Activated naive CD8-positive, alpha-beta T cell (primary cell): ENCODE measurements at regions not wholly inside any gene's neighbourhood (a gene's known extent, or its start where the extent isn't known, plus 50 kb on each side); places are given as distances from the start of the nearest gene placed in this dataset.

ENCODE experiments used
- H3K27ac Mint-ChIP-seq: one replicate; pipeline ENCODE4 v1.8.0; 2021; ENCODE audit warnings: mixed read lengths
- H3K27me3 Mint-ChIP-seq: one replicate; pipeline ENCODE4 v1.8.0; 2021; ENCODE audit warnings: mixed read lengths
- H3K36me3 Mint-ChIP-seq: one replicate; pipeline ENCODE4 v1.8.0; 2021; ENCODE audit warnings: mixed read lengths
- H3K4me1 Mint-ChIP-seq: one replicate; pipeline ENCODE4 v1.8.0; 2021; ENCODE audit warnings: low read depth, mixed read lengths
- H3K4me3 Mint-ChIP-seq: one replicate; pipeline ENCODE4 v1.8.0; 2021; ENCODE audit warnings: mild to moderate bottlenecking, mixed read lengths
- H3K9me3 Mint-ChIP-seq: one replicate; pipeline ENCODE4 v1.8.0; 2021; ENCODE audit warnings: low read depth, mixed read lengths

GRCh38 chr6:109282756-109283155 is 99.5 kb downstream of the CD164 start:
- no peaks in the 10 kb centered on the region for H3K9me3 Mint-ChIP-seq
- H3K36me3 Mint-ChIP-seq: no peaks in the 10 kb centered on the region
- no peak overlapping the region for H3K4me3 Mint-ChIP-seq
- no peaks in the 10 kb centered on the region for H3K4me1 Mint-ChIP-seq
- no peaks in the 10 kb centered on the region for H3K27me3 Mint-ChIP-seq
- H3K27ac Mint-ChIP-seq: no peak overlapping the region

GRCh38 chr6:109279628-109280027 is 102.6 kb downstream of the CD164 start:
- H3K27ac Mint-ChIP-seq: no peak overlapping the region
- H3K4me3 Mint-ChIP-seq: no peak overlapping the region
- H3K4me1 Mint-ChIP-seq: no peaks in the 10 kb centered on the region
- H3K36me3 Mint-ChIP-seq: no peaks in the 10 kb centered on the region
- no peaks in the 10 kb centered on the region for H3K9me3 Mint-ChIP-seq
- H3K27me3 Mint-ChIP-seq: no peaks in the 10 kb centered on the region

GRCh38 chr6:109271622-109272021 is 110.6 kb downstream of the CD164 start:
- Mint-ChIP-seq H3K4me3 (no peak overlapping the region), H3K27ac (no peak overlapping the region), H3K4me1 (no peaks in the 10 kb centered on the region), H3K9me3 (peaks cover 11% of the 10 kb centered on the region), H3K36me3 (peaks cover 10% of the 10 kb centered on the region), H3K27me3 (no peaks in the 10 kb centered on the region)

GRCh38 chr6:109269953-109270517 is 112.2 kb downstream of the CD164 start:
- no peaks in the 10 kb centered on the region for H3K27me3 Mint-ChIP-seq
- peaks cover 10% of the 10 kb centered on the region for H3K36me3 Mint-ChIP-seq
- no peak overlapping the region for H3K27ac Mint-ChIP-seq
- no peak overlapping the region for H3K4me3 Mint-ChIP-seq
- no peaks in the 10 kb centered on the region for H3K4me1 Mint-ChIP-seq
- peaks cover 11% of the 10 kb centered on the region for H3K9me3 Mint-ChIP-seq

DNA sequence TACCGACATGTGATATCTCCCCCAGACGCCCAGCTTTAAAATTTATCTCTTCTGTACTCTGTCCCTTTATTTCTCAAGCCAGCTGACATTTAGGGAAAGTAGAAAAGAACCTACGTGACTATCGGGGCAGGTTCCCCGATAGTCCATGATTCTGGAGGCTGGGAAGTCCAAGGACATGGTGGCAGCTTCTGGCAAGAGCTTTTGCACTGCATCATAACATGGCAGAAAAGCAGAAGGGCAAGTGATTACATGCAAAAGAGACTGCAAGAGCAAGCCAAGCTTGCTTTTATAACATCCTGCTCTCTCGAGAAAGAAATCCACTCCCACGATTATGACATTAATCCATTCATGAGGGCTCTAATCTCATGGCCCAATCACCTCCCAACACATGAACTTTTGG is 113.2 kb downstream of the CD164 start:
- Mint-ChIP-seq H3K27ac (no peak overlapping the region), H3K36me3 (peaks cover 10% of the 10 kb centered on the region)

DNA sequence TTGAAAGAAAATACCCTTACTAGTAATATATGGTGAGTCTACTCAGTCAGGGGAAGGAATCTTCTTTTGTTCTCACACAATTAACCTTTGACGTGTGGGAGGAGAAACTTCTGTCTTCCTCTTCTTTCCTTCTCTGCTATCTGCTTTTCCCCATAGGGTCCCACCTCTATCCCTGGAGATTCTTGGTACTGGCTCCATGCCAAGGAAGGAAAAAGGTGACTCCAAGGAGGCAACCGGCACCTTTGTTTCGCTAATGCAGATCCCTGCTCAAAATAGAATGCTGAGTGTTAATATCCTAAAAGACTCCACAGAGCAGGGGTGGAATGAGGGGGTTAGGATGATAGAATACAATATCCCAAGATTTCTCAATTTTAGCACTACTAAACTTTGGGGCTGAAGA is 116.7 kb downstream of the CD164 start:
- H3K36me3 Mint-ChIP-seq: peaks cover 4% of the 10 kb centered on the region
- H3K4me1 Mint-ChIP-seq: no peaks in the 10 kb centered on the region
- H3K27ac Mint-ChIP-seq: no peak overlapping the region
- H3K27me3 Mint-ChIP-seq: no peaks in the 10 kb centered on the region
- H3K4me3 Mint-ChIP-seq: no peak overlapping the region
- peaks cover 11% of the 10 kb centered on the region for H3K9me3 Mint-ChIP-seq

More for the DNA sequence above, 113.2 kb downstream of the CD164 start:
- Mint-ChIP-seq H3K27me3 (no peaks in the 10 kb centered on the region), H3K9me3 (peaks cover 11% of the 10 kb centered on the region), H3K4me3 (no peak overlapping the region), H3K4me1 (no peaks in the 10 kb centered on the region)

GRCh38 chr6:109263873-109264700 is 118.2 kb downstream of the CD164 start:
- Mint-ChIP-seq H3K4me1 (no peaks in the 10 kb centered on the region), H3K27ac (no peak overlapping the region), H3K9me3 (peaks cover 9% of the 10 kb centered on the region), H3K4me3 (no peak overlapping the region), H3K36me3 (peaks cover 4% of the 10 kb centered on the region), H3K27me3 (no peaks in the 10 kb centered on the region)

GRCh38 chr6:109262261-109262660 is 120.0 kb downstream of the CD164 start:
- Mint-ChIP-seq H3K36me3 (peaks cover 2% of the 10 kb centered on the region), H3K9me3 (peaks cover 4% of the 10 kb centered on the region), H3K4me1 (no peaks in the 10 kb centered on the region), H3K27ac (no peak overlapping the region), H3K4me3 (no peak overlapping the region), H3K27me3 (no peaks in the 10 kb centered on the region)

DNA sequence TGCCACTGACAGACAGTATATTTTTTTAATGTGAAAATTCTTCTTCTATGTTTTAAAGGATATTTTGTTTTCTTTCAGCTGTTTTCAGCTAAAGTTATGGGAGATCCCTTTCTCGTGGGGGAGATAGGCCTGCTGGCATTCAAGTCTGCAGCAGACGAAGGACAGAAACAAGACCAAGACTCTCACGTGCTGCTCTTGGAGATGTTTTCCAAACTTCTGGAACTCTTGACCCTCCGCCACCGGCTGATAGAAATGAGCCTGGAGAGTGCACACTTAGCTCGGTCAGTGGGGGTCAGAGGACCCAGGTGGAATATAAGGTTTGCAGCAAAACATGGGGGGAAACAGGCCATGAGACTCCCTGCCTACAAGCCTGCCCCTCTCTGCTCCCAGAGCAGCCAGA is 120.5 kb downstream of the CD164 start:
- Mint-ChIP-seq H3K27me3 (no peaks in the 10 kb centered on the region), H3K4me1 (no peaks in the 10 kb centered on the region), H3K36me3 (no peaks in the 10 kb centered on the region), H3K4me3 (no peak overlapping the region), H3K9me3 (peaks cover under 1% of the 10 kb centered on the region), H3K27ac (no peak overlapping the region)

- Mint-ChIP-seq H3K27ac (no peak overlapping the region), H3K9me3 (no peaks in the 10 kb centered on the region), H3K4me1 (no peaks in the 10 kb centered on the region), H3K36me3 (no peaks in the 10 kb centered on the region), H3K4me3 (no peak overlapping the region), H3K27me3 (no peaks in the 10 kb centered on the region)
Observed at GRCh38 chr6:109260701-109261100, 121.6 kb downstream of the CD164 start.

DNA sequence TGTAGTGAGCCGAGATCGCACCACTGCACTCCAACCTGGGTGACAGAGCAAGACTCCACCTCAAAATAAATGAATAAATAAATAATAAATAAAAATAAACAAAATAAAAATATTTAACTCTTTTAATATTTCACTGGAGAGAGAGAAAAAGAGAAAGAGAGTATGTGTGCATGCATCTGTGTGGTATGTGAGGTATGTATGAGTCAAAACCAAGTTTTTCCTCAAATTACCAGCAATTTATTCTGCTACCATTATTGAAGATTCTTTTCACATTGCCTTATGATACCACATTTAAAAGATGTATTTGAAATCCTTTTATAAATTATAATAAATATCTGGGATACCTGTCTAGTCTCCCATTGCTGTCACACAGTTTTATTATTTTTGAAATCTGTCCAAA is 122.1 kb downstream of the CD164 start:
- no peaks in the 10 kb centered on the region for H3K9me3 Mint-ChIP-seq
- H3K27ac Mint-ChIP-seq: no peak overlapping the region
- H3K4me1 Mint-ChIP-seq: no peaks in the 10 kb centered on the region
- H3K36me3 Mint-ChIP-seq: no peaks in the 10 kb centered on the region
- no peak overlapping the region for H3K4me3 Mint-ChIP-seq
- H3K27me3 Mint-ChIP-seq: no peaks in the 10 kb centered on the region

GRCh38 chr6:109258129-109258528 is 124.1 kb downstream of the CD164 start:
- no peaks in the 10 kb centered on the region for H3K36me3 Mint-ChIP-seq
- H3K27ac Mint-ChIP-seq: no peak overlapping the region
- H3K4me3 Mint-ChIP-seq: no peak overlapping the region
- H3K4me1 Mint-ChIP-seq: no peaks in the 10 kb centered on the region
- H3K9me3 Mint-ChIP-seq: no peaks in the 10 kb centered on the region
- no peaks in the 10 kb centered on the region for H3K27me3 Mint-ChIP-seq

DNA sequence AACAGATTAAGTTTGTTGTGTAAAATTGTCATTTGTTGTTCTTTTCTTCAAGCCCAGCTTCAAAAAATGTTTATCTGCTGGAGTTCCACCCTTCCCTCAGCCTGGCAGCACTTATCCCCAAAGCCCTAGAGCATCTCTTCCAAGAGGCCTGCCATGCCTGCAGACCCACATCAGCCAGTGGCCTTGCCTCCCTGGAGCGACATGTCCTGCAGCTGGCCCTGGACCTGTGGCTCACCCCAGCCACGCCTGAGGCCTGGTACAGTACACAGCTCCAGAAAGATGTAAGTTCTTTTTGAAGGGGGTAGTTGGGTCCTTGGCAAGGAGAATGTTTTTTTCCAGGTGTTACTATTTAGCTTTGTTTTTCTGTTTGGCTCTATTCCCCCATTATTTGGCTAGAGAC is 124.8 kb downstream of the CD164 start:
- H3K4me1 Mint-ChIP-seq: no peaks in the 10 kb centered on the region
- H3K27me3 Mint-ChIP-seq: no peaks in the 10 kb centered on the region
- H3K9me3 Mint-ChIP-seq: no peaks in the 10 kb centered on the region
- H3K27ac Mint-ChIP-seq: no peak overlapping the region
- no peak overlapping the region for H3K4me3 Mint-ChIP-seq
- no peaks in the 10 kb centered on the region for H3K36me3 Mint-ChIP-seq

DNA sequence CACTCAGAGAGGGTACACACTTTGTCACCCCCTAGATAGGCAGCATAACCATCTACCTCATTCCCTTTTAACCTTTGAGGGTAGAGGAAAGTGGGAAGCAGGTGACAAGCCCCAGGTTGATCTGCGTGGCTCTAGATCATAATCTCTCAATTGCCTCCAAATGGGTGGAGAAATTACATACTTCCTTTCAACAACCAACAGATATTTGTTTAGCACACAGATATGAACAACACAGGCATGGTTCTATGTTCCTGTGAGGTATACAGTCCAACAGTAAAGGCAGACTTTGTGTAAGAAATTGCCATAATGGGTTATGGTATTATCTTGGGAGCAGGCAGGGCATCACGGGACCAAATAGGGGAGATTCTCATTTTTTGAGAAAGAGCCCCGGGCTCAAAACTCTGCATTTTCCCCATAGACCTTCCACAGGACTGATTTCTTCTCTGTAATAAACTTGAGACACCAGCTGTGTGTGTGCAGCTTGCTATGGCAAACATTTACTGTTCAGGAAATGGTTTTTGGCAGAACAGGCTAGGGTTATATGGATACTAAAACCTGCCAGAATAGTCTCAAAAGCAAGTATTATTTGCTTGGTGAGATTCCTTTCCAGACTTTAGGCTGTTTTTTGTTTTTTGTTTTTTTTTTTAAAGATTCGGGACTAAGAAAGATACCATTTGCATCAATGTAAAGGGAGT is 126.2 kb downstream of the CD164 start:
- Mint-ChIP-seq H3K4me1 (no peaks in the 10 kb centered on the region), H3K36me3 (no peaks in the 10 kb centered on the region), H3K27me3 (no peaks in the 10 kb centered on the region), H3K27ac (no peak overlapping the region), H3K9me3 (no peaks in the 10 kb centered on the region), H3K4me3 (no peak overlapping the region)

DNA sequence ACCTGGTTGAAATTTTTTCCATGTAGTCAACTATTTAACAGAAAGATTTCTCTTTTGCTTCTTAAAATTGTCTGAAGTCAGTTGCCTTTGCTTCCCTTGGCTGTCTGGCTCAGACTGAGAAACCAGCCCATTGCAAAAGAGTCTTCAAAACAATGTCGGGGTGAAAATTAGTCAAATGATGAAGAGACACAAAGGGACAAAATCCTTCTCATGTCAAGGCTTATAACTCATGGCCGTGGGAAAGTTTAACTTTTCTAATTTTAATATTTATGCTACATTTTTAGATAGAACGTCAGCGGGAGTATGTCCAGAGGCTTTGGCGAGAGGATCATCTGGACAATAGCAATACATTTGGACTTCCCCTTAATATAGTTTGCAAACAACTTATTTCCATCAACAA is 127.2 kb downstream of the CD164 start:
- Mint-ChIP-seq H3K27ac (no peak overlapping the region), H3K27me3 (no peaks in the 10 kb centered on the region), H3K9me3 (no peaks in the 10 kb centered on the region), H3K4me1 (no peaks in the 10 kb centered on the region), H3K4me3 (no peak overlapping the region), H3K36me3 (no peaks in the 10 kb centered on the region)
